ENCODE measurements at regions not wholly inside any gene's neighbourhood (a gene's known extent, or its start where the extent isn't known, plus 50 kb on each side); places are given as distances from the start of the nearest gene placed in this dataset.

DNA sequence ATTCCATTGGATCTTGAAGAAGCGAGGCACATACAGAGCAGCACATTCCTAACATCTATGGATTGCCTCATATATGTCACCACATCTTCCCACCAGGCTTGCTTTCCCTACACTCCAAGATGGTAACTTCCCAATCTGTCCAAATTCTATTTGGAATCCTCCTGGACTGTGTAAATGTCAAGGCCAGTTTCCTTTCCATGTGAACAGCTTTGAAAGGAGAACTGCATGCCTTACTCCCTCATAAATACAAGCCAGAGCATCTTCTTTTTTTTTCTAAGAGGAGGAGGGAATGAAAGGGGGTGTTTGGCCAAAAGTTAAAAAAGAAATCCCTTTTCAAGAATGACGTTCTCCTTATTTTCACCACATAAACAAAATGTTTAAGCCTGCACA lies 103.8 kb upstream of the OSR1 start:
- H3K4me1 ChIP-seq (ENCODE audit: control insufficient read depth, insufficient read depth, low read length): no peaks in the 10 kb centered on the region
- ChIA-PET CTCF (no interaction called here), POLR2A (no interaction called here)
- no peak for DNase-seq (ENCODE audit: low read depth, low spot score)
- no peaks in the 10 kb centered on the region for H3K9me3 ChIP-seq (ENCODE audit: control insufficient read depth, insufficient read depth, low read depth, low read length)
- BruUV-seq (replicated peaks): no TSS peak
- no peaks in the 10 kb centered on the region for H3K36me3 ChIP-seq (ENCODE audit: control insufficient read depth, insufficient read depth, low read length)
- no peak overlapping the region for H3K4me3 ChIP-seq (ENCODE audit: low read depth in 2 of 2, low read length in 2 of 2)
- no peaks in the 10 kb centered on the region for H3K27me3 ChIP-seq (ENCODE audit: control insufficient read depth, insufficient read depth, low read length)
- TF ChIP-seq POLR2AphosphoS5 (IDR thresholded peaks at IDR 0.05; ENCODE audit: low read depth, low read length): no peak
- TF ChIP-seq, protein P1, sequence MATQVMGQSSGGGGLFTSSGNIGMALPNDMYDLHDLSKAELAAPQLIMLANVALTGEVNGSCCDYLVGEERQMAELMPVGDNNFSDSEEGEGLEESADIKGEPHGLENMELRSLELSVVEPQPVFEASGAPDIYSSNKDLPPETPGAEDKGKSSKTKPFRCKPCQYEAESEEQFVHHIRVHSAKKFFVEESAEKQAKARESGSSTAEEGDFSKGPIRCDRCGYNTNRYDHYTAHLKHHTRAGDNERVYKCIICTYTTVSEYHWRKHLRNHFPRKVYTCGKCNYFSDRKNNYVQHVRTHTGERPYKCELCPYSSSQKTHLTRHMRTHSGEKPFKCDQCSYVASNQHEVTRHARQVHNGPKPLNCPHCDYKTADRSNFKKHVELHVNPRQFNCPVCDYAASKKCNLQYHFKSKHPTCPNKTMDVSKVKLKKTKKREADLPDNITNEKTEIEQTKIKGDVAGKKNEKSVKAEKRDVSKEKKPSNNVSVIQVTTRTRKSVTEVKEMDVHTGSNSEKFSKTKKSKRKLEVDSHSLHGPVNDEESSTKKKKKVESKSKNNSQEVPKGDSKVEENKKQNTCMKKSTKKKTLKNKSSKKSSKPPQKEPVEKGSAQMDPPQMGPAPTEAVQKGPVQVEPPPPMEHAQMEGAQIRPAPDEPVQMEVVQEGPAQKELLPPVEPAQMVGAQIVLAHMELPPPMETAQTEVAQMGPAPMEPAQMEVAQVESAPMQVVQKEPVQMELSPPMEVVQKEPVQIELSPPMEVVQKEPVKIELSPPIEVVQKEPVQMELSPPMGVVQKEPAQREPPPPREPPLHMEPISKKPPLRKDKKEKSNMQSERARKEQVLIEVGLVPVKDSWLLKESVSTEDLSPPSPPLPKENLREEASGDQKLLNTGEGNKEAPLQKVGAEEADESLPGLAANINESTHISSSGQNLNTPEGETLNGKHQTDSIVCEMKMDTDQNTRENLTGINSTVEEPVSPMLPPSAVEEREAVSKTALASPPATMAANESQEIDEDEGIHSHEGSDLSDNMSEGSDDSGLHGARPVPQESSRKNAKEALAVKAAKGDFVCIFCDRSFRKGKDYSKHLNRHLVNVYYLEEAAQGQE (IDR thresholded peaks at IDR 0.05; ENCODE audit: insufficient read depth in 1 of 2, low read depth in 2 of 2, low read length in 1 of 2): no peak
- TF ChIP-seq, protein P2, sequence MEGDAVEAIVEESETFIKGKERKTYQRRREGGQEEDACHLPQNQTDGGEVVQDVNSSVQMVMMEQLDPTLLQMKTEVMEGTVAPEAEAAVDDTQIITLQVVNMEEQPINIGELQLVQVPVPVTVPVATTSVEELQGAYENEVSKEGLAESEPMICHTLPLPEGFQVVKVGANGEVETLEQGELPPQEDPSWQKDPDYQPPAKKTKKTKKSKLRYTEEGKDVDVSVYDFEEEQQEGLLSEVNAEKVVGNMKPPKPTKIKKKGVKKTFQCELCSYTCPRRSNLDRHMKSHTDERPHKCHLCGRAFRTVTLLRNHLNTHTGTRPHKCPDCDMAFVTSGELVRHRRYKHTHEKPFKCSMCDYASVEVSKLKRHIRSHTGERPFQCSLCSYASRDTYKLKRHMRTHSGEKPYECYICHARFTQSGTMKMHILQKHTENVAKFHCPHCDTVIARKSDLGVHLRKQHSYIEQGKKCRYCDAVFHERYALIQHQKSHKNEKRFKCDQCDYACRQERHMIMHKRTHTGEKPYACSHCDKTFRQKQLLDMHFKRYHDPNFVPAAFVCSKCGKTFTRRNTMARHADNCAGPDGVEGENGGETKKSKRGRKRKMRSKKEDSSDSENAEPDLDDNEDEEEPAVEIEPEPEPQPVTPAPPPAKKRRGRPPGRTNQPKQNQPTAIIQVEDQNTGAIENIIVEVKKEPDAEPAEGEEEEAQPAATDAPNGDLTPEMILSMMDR (IDR thresholded peaks at IDR 0.05): no peak
- no peak for TF ChIP-seq SIN3A (IDR thresholded peaks at IDR 0.05; ENCODE audit: borderline replicate concordance, insufficient read depth, low read depth, low read length)
- no peak for TF ChIP-seq TCF7L2 (IDR thresholded peaks at IDR 0.05; ENCODE audit: low read depth, low read length)
- in situ Hi-C loops (cut with HindIII; ENCODE audit: low pct_unique_long_range_greater_than_20kb, low sequenced_read_pairs): no loop called here
- intact Hi-C loops (cut with micrococcal nuclease; ENCODE audit: unreplicated experiment): no loop called here
- no peak for ATAC-seq
- no peak overlapping the region for H3K27ac ChIP-seq (ENCODE audit: low read length)

- intact Hi-C loops (cut with micrococcal nuclease; ENCODE audit: unreplicated experiment) (no loop called here), in situ Hi-C loops (cut with HindIII; ENCODE audit: low pct_unique_long_range_greater_than_20kb, low sequenced_read_pairs) (no loop called here)
- no peak for DNase-seq (ENCODE audit: low read depth, low spot score)
- no peak overlapping the region for H3K27ac ChIP-seq (ENCODE audit: low read length)
- no peak for ATAC-seq
- TF ChIP-seq POLR2AphosphoS5 (IDR thresholded peaks at IDR 0.05; ENCODE audit: low read depth, low read length) (no peak), SIN3A (IDR thresholded peaks at IDR 0.05; ENCODE audit: borderline replicate concordance, insufficient read depth, low read depth, low read length) (no peak), TCF7L2 (IDR thresholded peaks at IDR 0.05; ENCODE audit: low read depth, low read length) (no peak)
- TF ChIP-seq, protein P1 (IDR thresholded peaks at IDR 0.05; ENCODE audit: insufficient read depth in 1 of 2, low read depth in 2 of 2, low read length in 1 of 2): no peak
- TF ChIP-seq, protein P2 (IDR thresholded peaks at IDR 0.05): no peak
- H3K27me3 ChIP-seq (ENCODE audit: control insufficient read depth, insufficient read depth, low read length): no peaks in the 10 kb centered on the region
- ChIA-PET CTCF (no interaction called here), POLR2A (no interaction called here)
- H3K4me3 ChIP-seq (ENCODE audit: low read depth in 2 of 2, low read length in 2 of 2): no peak overlapping the region
- no peaks in the 10 kb centered on the region for H3K36me3 ChIP-seq (ENCODE audit: control insufficient read depth, insufficient read depth, low read length)
- BruUV-seq (replicated peaks): no TSS peak
- no peaks in the 10 kb centered on the region for H3K4me1 ChIP-seq (ENCODE audit: control insufficient read depth, insufficient read depth, low read length)
- H3K9me3 ChIP-seq (ENCODE audit: control insufficient read depth, insufficient read depth, low read depth, low read length): no peaks in the 10 kb centered on the region
Measured at GRCh38 chr2:19461504-19462255, 103.3 kb upstream of the OSR1 start.
